ENCODE measurements at regions not wholly inside any gene's neighbourhood (a gene's known extent, or its start where the extent isn't known, plus 50 kb on each side); places are given as distances from the start of the nearest gene placed in this dataset.
"Not testable (repeated sequence)": the region's sequence is repeated elsewhere in the genome, so short reads cannot be mapped to it uniquely, and the experiment has no call there.

GRCh38 chr10:90086606-90087190 lies 385.3 kb downstream of the KIF20B start:
- DNase-seq (ENCODE audit: low spot score); intact Hi-C loops (cut with DNase I): not testable (repeated sequence)

GRCh38 chr10:90087197-90088023 lies 386.0 kb downstream of the KIF20B start:
- intact Hi-C loops (cut with DNase I), result no loop called here
- no peak for DNase-seq (ENCODE audit: low spot score)

- intact Hi-C loops (cut with DNase I), result no loop called here
- DNase-seq (ENCODE audit: low spot score), result no peak
Observed at GRCh38 chr10:90088024-90088317, 386.6 kb downstream of the KIF20B start.

GRCh38 chr10:90089719-90090118 lies 388.3 kb downstream of the KIF20B start:
- intact Hi-C loops (cut with DNase I), result no loop called here
- no peak for DNase-seq (ENCODE audit: low spot score)

- no peak for DNase-seq (ENCODE audit: low spot score)
- intact Hi-C loops (cut with DNase I), result no loop called here
Observed at GRCh38 chr10:90096196-90096595, 394.8 kb downstream of the KIF20B start.

- intact Hi-C loops (cut with DNase I), result loop anchor here in 1 of 2 donors (2.0 kb wide), 1 partner anchor 29 kb away; no protein-coding TSS in a partner anchor
- DNase-seq (ENCODE audit: low spot score), result not testable (repeated sequence)
Observed at GRCh38 chr10:90107581-90107980, 406.2 kb downstream of the KIF20B start.

- intact Hi-C loops (cut with DNase I), result no loop called here
- DNase-seq (ENCODE audit: low spot score), result no peak
Observed at GRCh38 chr10:90111671-90112070, 410.3 kb downstream of the KIF20B start.

GRCh38 chr10:90112681-90113080 lies 411.3 kb downstream of the KIF20B start:
- no peak for DNase-seq (ENCODE audit: low spot score)
- intact Hi-C loops (cut with DNase I), result no loop called here

- DNase-seq (ENCODE audit: low spot score), result peak; percentile 72
- intact Hi-C loops (cut with DNase I), result not testable (repeated sequence)
Observed at GRCh38 chr10:90118567-90118966, 417.2 kb downstream of the KIF20B start.

- DNase-seq (ENCODE audit: low spot score); intact Hi-C loops (cut with DNase I): not testable (repeated sequence)
Observed at GRCh38 chr10:90119631-90120280, 418.4 kb downstream of the KIF20B start.

GRCh38 chr10:90125456-90126255 lies 424.3 kb downstream of the KIF20B start:
- no peak for DNase-seq (ENCODE audit: low spot score)
- intact Hi-C loops (cut with DNase I), result no loop called here

- DNase-seq (ENCODE audit: low spot score), result no peak
- intact Hi-C loops (cut with DNase I), result no loop called here
Observed at GRCh38 chr10:90126256-90126595, 424.8 kb downstream of the KIF20B start.

GRCh38 chr10:90130321-90131086 lies 429.1 kb downstream of the KIF20B start:
- DNase-seq (ENCODE audit: low spot score), result no peak
- intact Hi-C loops (cut with DNase I), result no loop called here

- intact Hi-C loops (cut with DNase I), result no loop called here
- no peak for DNase-seq (ENCODE audit: low spot score)
Observed at GRCh38 chr10:90133606-90134005, 432.2 kb downstream of the KIF20B start.

GRCh38 chr10:90136731-90137316 lies 435.4 kb downstream of the KIF20B start:
- intact Hi-C loops (cut with DNase I), result no loop called here
- DNase-seq (ENCODE audit: low spot score), result no peak

- DNase-seq (ENCODE audit: low spot score), result no peak
- intact Hi-C loops (cut with DNase I), result no loop called here
Observed at GRCh38 chr10:90138844-90139243, 437.5 kb downstream of the KIF20B start.

GRCh38 chr10:90141791-90142190 lies 440.4 kb downstream of the KIF20B start:
- DNase-seq (ENCODE audit: low spot score), result no peak

GRCh38 chr10:90143937-90144336 lies 442.5 kb downstream of the KIF20B start:
- no peak for DNase-seq (ENCODE audit: low spot score)
- intact Hi-C loops (cut with DNase I), result no loop called here

More at GRCh38 chr10:90141791-90142190, 440.4 kb downstream of the KIF20B start:
- intact Hi-C loops (cut with DNase I), result no loop called here

Measured in posterior vena cava (tissue), 2 donors.